Prostate gland (tissue), 2 donors: ENCODE measurements at regions not wholly inside any gene's neighbourhood (a gene's known extent, or its start where the extent isn't known, plus 50 kb on each side); places are given as distances from the start of the nearest gene placed in this dataset.

ENCODE experiments used
- CTCF ChIP-seq, 4 experiments: fragments of 200-600 bp in 2 of 4; fragments of 450-650 bp in 2 of 4; sonication (generic) in 2 of 4; IDR thresholded peaks; 1 replicate in 3 of 4; 2 replicates in 1 of 4; pipeline ENCODE4 v1.5.1; 2016 to 2019; ENCODE audit warnings: antibody characterized with exemption in 4 of 4, mild to moderate bottlenecking in 2 of 4, moderate library complexity in 2 of 4
- POLR2A ChIP-seq: fragments of 450-650 bp; IDR thresholded peaks from one replicate; pipeline ENCODE4 v1.6.1; 2016; ENCODE audit warnings: antibody characterized with exemption, mild to moderate bottlenecking
- POLR2AphosphoS5 ChIP-seq: sonication (generic); formaldehyde crosslinking; IDR thresholded peaks from one replicate; pipeline ENCODE4 v1.6.1; 2017; ENCODE audit warnings: antibody characterized with exemption

- TF ChIP-seq CTCF (IDR thresholded peaks at IDR 0.05) (no peak), POLR2A (no peak), POLR2AphosphoS5 (no peak)
Observed at GRCh38 chr7:4525884-4526283, 156.2 kb upstream of the FOXK1 start.
